PC-9 (cell line): ENCODE measurements at regions not wholly inside any gene's neighbourhood (a gene's known extent, or its start where the extent isn't known, plus 50 kb on each side); places are given as distances from the start of the nearest gene placed in this dataset.
"Not testable (repeated sequence)": the region's sequence is repeated elsewhere in the genome, so short reads cannot be mapped to it uniquely, and the experiment has no call there.

Source experiments
- BruUV-seq: library from RNA; stranded (reverse); fragments of 400-500 nt; replicated peaks from 2 replicates; lab custom pipeline; 2021; lab: Mats Ljungman, UMichigan
- CTCF ChIA-PET: fragments of 300-600 bp; sonication (Branson Sonifier 250); formaldehyde crosslinking; loops from one replicate; lab custom pipeline; 2022; ENCODE audit warnings: antibody characterized with exemption; lab: Charles Lee
- POLR2A ChIA-PET: fragments of 300-600 bp; sonication (Branson Sonifier 250); formaldehyde crosslinking; loops from one replicate; lab custom pipeline; 2022; ENCODE audit warnings: antibody characterized with exemption; ENCODE audit not compliant: unreplicated experiment; lab: Charles Lee
- DNase-seq, 2 experiments: peaks; one replicate each; pipeline versions ENCODE4 v3.0.0 to v3.0.0-alpha.2; 2015 to 2022; ENCODE audit warnings: mixed read lengths in 1 of 2
- H2AFZ ChIP-seq: fragments of 200-600 bp; sonication (generic); 2 replicates; pipeline ENCODE4 v1.8.1; 2017; ENCODE audit warnings: antibody characterized with exemption
- H3F3A ChIP-seq: fragments of 200-600 bp; sonication (generic); 2 replicates; pipeline ENCODE4 v1.8.1; 2017; ENCODE audit warnings: antibody characterized with exemption, mild to moderate bottlenecking, low read depth; ENCODE audit not compliant: insufficient read depth
- H3K27ac ChIP-seq: fragments of 200-600 bp; sonication (generic); 2 replicates; pipeline ENCODE4 v1.6.1; 2016; ENCODE audit warnings: mixed run types
- H3K27me3 ChIP-seq: fragments of 200-600 bp; sonication (generic); 2 replicates; pipeline ENCODE4 v1.6.1; 2016; ENCODE audit warnings: low read depth, mixed run types; ENCODE audit not compliant: insufficient read depth
- H3K36me3 ChIP-seq: fragments of 200-600 bp; sonication (generic); 2 replicates; pipeline ENCODE4 v1.6.1; 2016; ENCODE audit warnings: low read depth, mixed run types
- H3K4me1 ChIP-seq: fragments of 200-600 bp; sonication (generic); replicated peaks from 2 replicates; pipeline ENCODE4 v1.6.1; 2016; ENCODE audit warnings: mixed run types; ENCODE audit not compliant: insufficient read depth
- H3K4me2 ChIP-seq: fragments of 200-600 bp; sonication (generic); 2 replicates; pipeline ENCODE4 v1.6.1; 2017; ENCODE audit warnings: mixed run types
- H3K4me3 ChIP-seq: fragments of 200-600 bp; sonication (generic); 2 replicates; pipeline ENCODE4 v1.6.1; 2016; ENCODE audit warnings: mixed run types
- H3K79me2 ChIP-seq: fragments of 200-600 bp; sonication (generic); 2 replicates; pipeline ENCODE4 v1.6.1; 2017; ENCODE audit warnings: low read depth, mixed run types
- H3K9me2 ChIP-seq: fragments of 200-600 bp; sonication (generic); 2 replicates; pipeline ENCODE4 v1.8.1; 2017; ENCODE audit warnings: mild to moderate bottlenecking; ENCODE audit not compliant: insufficient read depth
- H3K9me3 ChIP-seq: fragments of 200-600 bp; sonication (generic); 2 replicates; pipeline ENCODE4 v1.8.1; 2016; ENCODE audit warnings: low read depth; ENCODE audit not compliant: insufficient read depth
- H4K20me1 ChIP-seq: fragments of 200-600 bp; sonication (generic); 2 replicates; pipeline ENCODE4 v1.8.1; 2017; ENCODE audit not compliant: insufficient read depth
- CTCF ChIP-seq: fragments of 200-600 bp; sonication (generic); conservative IDR thresholded peaks from 2 replicates; pipeline ENCODE4 v1.6.1; 2017; ENCODE audit warnings: mixed run types, antibody characterized with exemption, mild to moderate bottlenecking, moderate library complexity
- EZH2 ChIP-seq: fragments of 200-600 bp; sonication (generic); IDR thresholded peaks from 2 replicates; pipeline ENCODE4 v1.8.0; 2017; ENCODE audit warnings: antibody characterized with exemption, low read depth
- intact Hi-C: fragments of 100-400 bp; cut with micrococcal nuclease; formaldehyde crosslinking; loops from one replicate; pipeline ENCODE4 v1.10.0; 2022; ENCODE audit not compliant: unreplicated experiment

GRCh38 chr12:87406926-87407325, 622.3 kb downstream of the C12orf50 start:
- CTCF ChIA-PET = no interaction called here
- POLR2A ChIA-PET = no interaction called here
- no peak for DNase-seq

GRCh38 chr12:87405918-87406317, 623.3 kb downstream of the C12orf50 start:
- H3K4me2 ChIP-seq = no peak overlapping the region
- H3K79me2 ChIP-seq = no peaks in the 10 kb centered on the region
- POLR2A ChIA-PET = no interaction called here

More at GRCh38 chr12:87406926-87407325, 622.3 kb downstream of the C12orf50 start:
- no TSS peak for BruUV-seq
- no peak overlapping the region for H3K27ac ChIP-seq
- H3K27me3 ChIP-seq = no peaks in the 10 kb centered on the region
- H3K4me3 ChIP-seq = no peak overlapping the region
- H4K20me1 ChIP-seq = no peaks in the 10 kb centered on the region
- TF ChIP-seq CTCF (no peak), EZH2 (no peak)
- no peaks in the 10 kb centered on the region for H3K79me2 ChIP-seq
- H2AFZ ChIP-seq = no peak overlapping the region
- H3K9me2 ChIP-seq = no peaks in the 10 kb centered on the region
- intact Hi-C loops = no loop called here
- no peaks in the 10 kb centered on the region for H3F3A ChIP-seq
- H3K36me3 ChIP-seq = no peaks in the 10 kb centered on the region
- H3K4me1 ChIP-seq = no peaks in the 10 kb centered on the region
- H3K9me3 ChIP-seq = no peaks in the 10 kb centered on the region; the same call in 1 of the 2 replicates
- H3K4me2 ChIP-seq = no peak overlapping the region

GRCh38 chr12:87394168-87394567, 635.0 kb downstream of the C12orf50 start:
- H4K20me1 ChIP-seq, H3K27me3 ChIP-seq, H3K9me3 ChIP-seq, H3F3A ChIP-seq, H2AFZ ChIP-seq, CTCF ChIA-PET, POLR2A ChIA-PET, H3K4me1 ChIP-seq, H3K4me3 ChIP-seq, H3K9me2 ChIP-seq, H3K27ac ChIP-seq, BruUV-seq, intact Hi-C loops, H3K79me2 ChIP-seq, DNase-seq, H3K36me3 ChIP-seq, H3K4me2 ChIP-seq: not testable (repeated sequence)

More at GRCh38 chr12:87405918-87406317, 623.3 kb downstream of the C12orf50 start:
- Histone ChIP-seq H3K36me3 (no peaks in the 10 kb centered on the region), H3K9me2 (no peaks in the 10 kb centered on the region), H3F3A (no peaks in the 10 kb centered on the region), H2AFZ (no peak overlapping the region; the same call in 1 of the 2 replicates), H3K4me3 (no peak overlapping the region), H3K4me1 (no peaks in the 10 kb centered on the region), H3K27ac (no peak overlapping the region), H4K20me1 (no peaks in the 10 kb centered on the region), H3K27me3 (no peaks in the 10 kb centered on the region), H3K9me3 (no peaks in the 10 kb centered on the region; the same call in 1 of the 2 replicates)
- TF ChIP-seq CTCF (no peak), EZH2 (no peak)
- intact Hi-C loops = no loop called here
- CTCF ChIA-PET = no interaction called here
- no peak for DNase-seq
- no TSS peak for BruUV-seq

- Histone ChIP-seq H4K20me1 (no peaks in the 10 kb centered on the region), H3K79me2 (no peaks in the 10 kb centered on the region), H3K36me3 (no peaks in the 10 kb centered on the region), H3K9me3 (no peaks in the 10 kb centered on the region), H3K9me2 (no peaks in the 10 kb centered on the region), H3K4me2 (no peak overlapping the region), H3K27ac (no peak overlapping the region), H3K4me3 (no peak overlapping the region), H3K27me3 (no peaks in the 10 kb centered on the region), H3F3A (no peaks in the 10 kb centered on the region), H3K4me1 (peaks cover 6% of the 10 kb centered on the region; the same call in 1 of the 2 replicates), H2AFZ (no peak overlapping the region)
- TF ChIP-seq EZH2 (no peak), CTCF (no peak)
- BruUV-seq = no TSS peak
- POLR2A ChIA-PET = no interaction called here
- CTCF ChIA-PET = no interaction called here
- intact Hi-C loops = no loop called here
- DNase-seq = no peak
Measured at GRCh38 chr12:87388376-87388775, 640.8 kb downstream of the C12orf50 start.
